ENCODE measurements at regions not wholly inside any gene's neighbourhood (a gene's known extent, or its start where the extent isn't known, plus 50 kb on each side); places are given as distances from the start of the nearest gene placed in this dataset.
"Not testable (repeated sequence)": the region's sequence is repeated elsewhere in the genome, so short reads cannot be mapped to it uniquely, and the experiment has no call there.

GRCh38 chr7:63291758-63292157 is 706.9 kb upstream of the ZNF722 start:
- DNase-seq = not testable (repeated sequence)

- DNase-seq = peak in 1 of 5 experiments; percentile 1
These were observed 681.1 kb upstream of the ZNF722 start for GRCh38 chr7:63317595-63317994.

DNA sequence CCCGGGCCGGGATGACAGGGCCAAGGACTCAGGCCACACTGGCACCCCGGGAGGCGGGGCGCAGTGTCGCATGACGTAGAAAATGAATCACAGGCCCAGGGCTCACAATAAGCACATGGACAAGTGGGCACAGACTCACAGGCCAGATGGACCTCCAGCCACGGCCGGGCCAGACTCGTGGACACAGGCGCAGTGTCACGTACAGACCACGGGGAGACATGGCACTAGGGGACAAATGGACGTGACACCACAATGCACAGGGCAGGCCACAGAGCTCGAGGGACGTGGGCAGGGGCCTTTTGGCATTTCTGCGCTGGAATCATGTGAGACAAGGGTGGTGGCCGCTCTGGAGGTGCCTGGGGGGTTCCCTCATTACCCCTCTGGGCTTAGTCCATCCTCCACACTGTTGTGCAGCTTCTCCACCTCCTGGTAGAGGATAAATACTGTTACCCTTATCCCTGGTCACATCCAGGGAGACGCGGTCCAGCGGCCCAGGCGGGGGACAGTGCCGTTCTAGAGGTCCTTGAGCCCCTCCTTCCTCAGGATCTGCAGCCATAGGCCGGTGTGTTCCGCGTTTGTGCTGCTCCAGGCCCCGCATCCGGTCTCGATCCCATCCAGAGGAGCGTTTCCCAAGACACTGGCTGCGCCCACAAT is 649.8 kb upstream of the ZNF722 start:
- peak in 1 of 5 experiments; percentile 3 for DNase-seq

- DNase-seq = no peak
These were observed 621.8 kb upstream of the ZNF722 start for GRCh38 chr7:63376873-63377272.

DNA sequence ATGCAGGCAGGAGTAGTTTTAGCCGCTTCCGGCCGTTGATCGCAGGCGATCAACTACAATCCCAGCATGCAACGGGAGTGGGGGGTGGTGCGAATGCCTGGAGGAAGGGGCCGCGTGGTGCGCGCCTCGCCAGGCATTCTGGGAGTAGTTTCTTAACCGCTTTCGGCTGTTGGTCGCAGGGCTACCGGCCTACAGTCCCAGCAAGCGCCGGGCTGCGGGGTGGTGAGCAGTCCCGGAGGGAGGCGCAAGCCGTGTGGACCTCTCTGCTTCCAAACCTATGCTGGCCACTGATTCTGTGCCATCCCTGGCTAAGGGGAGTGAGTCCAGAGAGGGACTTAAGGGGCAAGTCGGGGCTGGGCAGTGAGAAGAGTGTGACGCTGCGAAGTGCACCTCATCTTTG is 604.5 kb upstream of the ZNF722 start:
- not testable (repeated sequence) for DNase-seq

DNA sequence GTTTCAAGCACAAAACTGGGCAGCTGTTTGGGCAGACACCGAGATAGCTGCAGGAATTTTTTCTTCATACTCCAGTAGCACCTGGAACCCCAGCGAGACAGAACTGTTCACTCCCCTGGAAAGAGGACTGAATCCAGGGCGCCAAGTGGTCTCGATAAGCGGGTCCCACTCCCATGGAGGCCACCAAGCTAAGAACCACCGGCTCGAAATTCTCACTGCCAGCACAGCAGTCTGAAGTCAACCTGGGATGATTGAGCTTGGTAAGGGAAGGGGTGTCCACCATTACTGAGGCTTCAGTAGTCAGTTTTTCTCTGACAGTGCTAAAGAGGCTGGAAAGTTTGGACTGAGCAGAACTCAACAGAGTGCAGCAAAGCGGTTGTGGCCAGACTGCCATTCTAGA is 590.8 kb upstream of the ZNF722 start:
- DNase-seq = not testable (repeated sequence)
